ACC112 (cell line): ENCODE measurements at regions not wholly inside any gene's neighbourhood (a gene's known extent, or its start where the extent isn't known, plus 50 kb on each side); places are given as distances from the start of the nearest gene placed in this dataset.

ENCODE experiments used
- H2AFZ ChIP-seq: fragments of 200-600 bp; sonication (generic); one replicate; pipeline ENCODE4 v1.6.0; 2017; ENCODE audit warnings: antibody characterized with exemption, low read length; ENCODE audit not compliant: unreplicated experiment
- H3K27ac ChIP-seq: fragments of 200-600 bp; sonication (generic); 2 replicates; pipeline ENCODE4 v1.5.1; 2014; ENCODE audit warnings: low read depth, mild to moderate bottlenecking, antibody characterized with exemption, low read length, moderate library complexity
- H3K27me3 ChIP-seq: fragments of 200-600 bp; sonication (generic); 2 replicates; pipeline ENCODE4 v1.6.1; 2014; ENCODE audit warnings: mild to moderate bottlenecking, antibody characterized with exemption, low read length, moderate library complexity, mixed read lengths; ENCODE audit not compliant: insufficient read depth
- H3K36me3 ChIP-seq: fragments of 200-600 bp; sonication (generic); 2 replicates; pipeline ENCODE4 v1.6.1; 2016; ENCODE audit warnings: mild to moderate bottlenecking, antibody characterized with exemption, low read length, moderate library complexity, mixed read lengths; ENCODE audit not compliant: insufficient read depth
- H3K4me1 ChIP-seq: fragments of 200-600 bp; sonication (generic); one replicate; pipeline ENCODE4 v1.6.1; 2016; ENCODE audit warnings: low read length, mixed read lengths; ENCODE audit not compliant: insufficient read depth, unreplicated experiment, control insufficient read depth
- H3K4me3 ChIP-seq: fragments of 200-600 bp; sonication (generic); 2 replicates; pipeline ENCODE4 v1.5.1; 2014; ENCODE audit warnings: mild to moderate bottlenecking, low read depth, low read length
- H3K79me2 ChIP-seq: fragments of 200-600 bp; sonication (generic); one replicate; pipeline ENCODE4 v1.6.0; 2016; ENCODE audit warnings: low read length; ENCODE audit not compliant: control insufficient read depth, unreplicated experiment, insufficient read depth

- no peaks in the 10 kb centered on the region for H3K4me1 ChIP-seq
- no peak overlapping the region for H3K27ac ChIP-seq
- H2AFZ ChIP-seq, result no peak overlapping the region
- no peak overlapping the region for H3K4me3 ChIP-seq
- H3K27me3 ChIP-seq, result peaks cover 50% of the 10 kb centered on the region; the same call in 1 of the 2 replicates
- no peaks in the 10 kb centered on the region for H3K36me3 ChIP-seq
- no peaks in the 10 kb centered on the region for H3K79me2 ChIP-seq
Measured at GRCh38 chr20:16653266-16653665, 76.6 kb upstream of the SNRPB2 start.

DNA sequence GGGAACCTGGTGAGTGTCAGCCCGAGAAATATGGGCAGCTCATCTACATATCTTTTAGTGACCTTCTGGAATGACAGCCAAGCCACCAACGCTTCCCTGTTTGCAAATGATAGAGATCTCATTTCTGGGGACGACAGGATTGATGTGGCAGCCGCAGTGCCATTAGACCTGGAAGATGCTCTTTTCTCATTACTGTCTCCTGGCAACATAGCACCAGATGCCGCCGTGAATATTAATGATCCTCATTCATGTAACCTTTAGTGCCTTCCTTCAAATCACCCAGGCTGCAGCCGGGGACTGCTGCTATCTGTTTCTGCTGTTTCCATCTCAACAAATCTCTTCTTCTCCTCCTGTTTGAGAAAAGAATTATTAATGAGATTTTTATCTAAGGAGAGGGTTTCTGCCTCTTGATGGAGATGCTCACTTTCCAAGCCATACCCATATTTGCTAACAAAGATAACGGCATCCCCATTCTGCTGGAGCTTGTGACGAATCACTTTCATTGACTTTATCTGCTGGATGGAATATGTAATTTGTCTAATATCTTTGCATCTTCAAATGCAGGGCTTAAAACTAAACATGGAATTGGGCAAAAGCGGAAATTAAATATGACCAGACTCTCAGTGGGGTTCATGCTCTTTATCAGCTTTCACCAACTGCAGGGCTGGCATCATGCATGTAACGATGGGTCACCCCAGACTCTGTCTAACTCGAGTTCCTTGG is 74.8 kb upstream of the KIF16B start:
- Histone ChIP-seq H3K27ac (no peak overlapping the region), H3K79me2 (no peaks in the 10 kb centered on the region), H3K4me1 (no peaks in the 10 kb centered on the region), H3K4me3 (no peak overlapping the region), H2AFZ (no peak overlapping the region), H3K27me3 (peaks cover 66% of the 10 kb centered on the region), H3K36me3 (no peaks in the 10 kb centered on the region)

DNA sequence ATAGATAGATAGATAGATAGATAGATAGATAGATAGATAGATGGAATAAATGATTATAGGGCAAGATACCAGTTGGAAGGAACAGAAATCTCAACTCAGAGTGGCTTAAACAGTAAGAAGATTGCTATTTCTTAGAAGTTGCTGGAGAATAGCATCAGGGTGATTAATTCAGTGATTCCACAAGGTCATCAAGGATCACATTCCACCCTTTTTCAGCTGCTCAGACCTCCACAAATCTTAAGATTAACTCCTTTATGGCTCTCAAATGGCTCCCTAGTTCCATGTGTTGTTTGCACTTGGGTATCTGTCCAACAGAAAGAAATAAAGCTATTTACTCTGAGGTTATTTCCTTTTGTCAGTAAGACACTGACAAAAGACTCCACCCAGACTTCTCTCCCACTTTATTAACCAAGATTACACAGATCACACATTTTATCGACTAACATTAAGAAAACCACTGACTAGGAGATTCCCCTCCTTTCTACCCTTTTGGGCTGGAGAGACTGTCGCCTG is 68.3 kb upstream of the KIF16B start:
- H3K27me3 ChIP-seq, result peaks cover 49% of the 10 kb centered on the region
- no peaks in the 10 kb centered on the region for H3K4me1 ChIP-seq
- no peaks in the 10 kb centered on the region for H3K36me3 ChIP-seq
- H3K79me2 ChIP-seq, result no peaks in the 10 kb centered on the region
- H2AFZ ChIP-seq, result no peak overlapping the region
- H3K4me3 ChIP-seq, result no peak overlapping the region
- no peak overlapping the region for H3K27ac ChIP-seq

- Histone ChIP-seq H3K4me3 (no peak overlapping the region), H3K27ac (no peak overlapping the region), H2AFZ (no peak overlapping the region), H3K4me1 (no peaks in the 10 kb centered on the region), H3K27me3 (peaks cover 29% of the 10 kb centered on the region), H3K36me3 (no peaks in the 10 kb centered on the region), H3K79me2 (no peaks in the 10 kb centered on the region)
Measured at GRCh38 chr20:16639027-16639941, 66.0 kb upstream of the KIF16B start.

DNA sequence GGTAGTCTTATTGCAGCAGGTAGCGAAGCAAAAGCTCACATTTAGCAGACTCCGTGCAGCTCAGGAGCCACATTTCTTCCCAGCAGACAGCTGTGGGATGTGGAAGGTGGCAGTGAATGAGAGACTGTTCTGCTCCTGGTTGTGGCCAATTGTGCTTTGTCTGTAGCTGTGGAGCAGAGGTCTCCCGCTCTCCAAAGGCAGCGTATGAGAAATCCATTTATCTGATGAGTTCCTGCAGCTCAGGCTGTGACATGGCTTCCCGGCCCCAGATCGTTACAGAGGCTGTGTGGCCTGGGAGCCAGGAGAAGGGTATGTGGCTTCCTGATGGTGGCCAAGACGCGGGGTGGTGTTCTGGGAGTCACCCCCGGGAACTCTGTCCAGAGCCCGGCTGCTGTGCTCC is 64.5 kb upstream of the KIF16B start:
- Histone ChIP-seq H3K27me3 (peaks cover 19% of the 10 kb centered on the region), H3K27ac (no peak overlapping the region), H3K79me2 (no peaks in the 10 kb centered on the region), H3K4me3 (no peak overlapping the region), H2AFZ (no peak overlapping the region), H3K36me3 (no peaks in the 10 kb centered on the region), H3K4me1 (no peaks in the 10 kb centered on the region)

GRCh38 chr20:16626849-16627248 is 53.6 kb upstream of the KIF16B start:
- no peaks in the 10 kb centered on the region for H3K4me1 ChIP-seq

DNA sequence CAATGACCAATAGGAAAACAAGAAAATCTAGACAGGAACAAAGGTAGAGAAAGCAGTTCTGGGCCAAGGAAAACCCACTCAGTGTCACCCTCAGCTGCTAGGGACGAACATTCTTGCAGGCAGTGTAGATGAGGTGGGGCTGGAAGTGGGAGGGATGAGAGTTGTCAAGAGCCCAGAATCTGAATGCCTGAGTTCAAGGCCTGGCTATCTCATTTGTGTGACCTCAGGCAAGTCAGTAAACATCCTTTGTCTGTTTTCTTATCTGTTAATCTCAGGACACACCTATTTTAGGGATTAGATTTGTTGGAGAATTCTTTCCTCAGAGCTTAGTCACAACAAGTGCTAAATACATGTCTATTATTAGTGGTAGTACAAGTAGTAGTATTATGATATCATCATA is 50.9 kb upstream of the KIF16B start:
- Histone ChIP-seq H3K36me3 (no peaks in the 10 kb centered on the region), H3K4me1 (no peaks in the 10 kb centered on the region), H3K79me2 (no peaks in the 10 kb centered on the region), H3K4me3 (no peak overlapping the region), H3K27me3 (no peaks in the 10 kb centered on the region), H2AFZ (no peak overlapping the region), H3K27ac (no peak overlapping the region)

More at GRCh38 chr20:16626849-16627248, 53.6 kb upstream of the KIF16B start:
- H3K79me2 ChIP-seq, result no peaks in the 10 kb centered on the region
- no peak overlapping the region for H3K4me3 ChIP-seq
- H2AFZ ChIP-seq, result no peak overlapping the region
- no peaks in the 10 kb centered on the region for H3K36me3 ChIP-seq
- H3K27me3 ChIP-seq, result peaks cover 9% of the 10 kb centered on the region; the same call in 1 of the 2 replicates
- no peak overlapping the region for H3K27ac ChIP-seq
